GDM1 (cell line): ENCODE measurements at regions not wholly inside any gene's neighbourhood (a gene's known extent, or its start where the extent isn't known, plus 50 kb on each side); places are given as distances from the start of the nearest gene placed in this dataset.

Experiments used
- DNase-seq: peaks from one replicate; lab custom pipeline; 2025; lab: John Stamatoyannopoulos, UW

- DNase-seq, result no peak
Observed at GRCh38 chr13:84297251-84297650, 415.0 kb upstream of the SLITRK1 start.

DNA sequence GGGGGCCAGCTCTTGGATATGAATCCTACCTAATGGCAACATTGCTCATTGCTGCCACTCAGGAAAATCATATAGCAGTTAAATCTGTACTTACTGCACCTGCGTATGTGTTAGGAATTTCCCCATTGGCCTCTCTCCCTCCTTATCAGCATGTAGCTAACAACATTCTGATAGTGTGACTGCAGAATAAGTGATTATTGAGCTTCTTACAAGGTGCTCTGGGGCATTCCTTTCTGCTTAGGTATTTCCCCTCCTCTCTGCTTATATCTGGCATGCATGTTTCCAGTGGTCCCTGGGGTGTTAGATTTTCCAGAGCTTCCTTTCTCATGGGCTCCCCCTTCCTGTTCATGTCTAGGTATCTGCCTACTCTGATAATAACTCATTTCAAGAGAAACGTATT, 414.1 kb upstream of the SLITRK1 start:
- DNase-seq, result no peak

- no peak for DNase-seq
Observed at GRCh38 chr13:84294576-84294975, 412.3 kb upstream of the SLITRK1 start.

GRCh38 chr13:84290386-84290785, 408.1 kb upstream of the SLITRK1 start:
- no peak for DNase-seq

DNA sequence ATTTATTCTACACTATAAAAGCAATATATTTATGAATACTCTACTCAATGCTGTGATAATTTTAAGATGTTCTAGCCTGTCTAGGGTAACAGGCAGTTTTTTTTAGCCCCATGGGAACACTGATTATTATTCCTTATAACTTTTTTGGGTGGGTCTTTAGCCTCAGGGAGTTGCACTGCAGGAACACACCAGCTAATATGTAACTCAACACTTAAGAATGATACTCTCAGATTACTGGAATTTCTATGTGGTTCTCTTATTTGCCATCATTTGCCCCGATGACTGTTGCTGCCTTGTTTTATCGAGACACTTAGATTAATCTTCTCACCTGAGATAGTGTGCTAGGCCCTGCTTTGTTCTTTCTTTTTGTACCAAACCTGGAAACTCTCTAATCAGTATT, 396.9 kb upstream of the SLITRK1 start:
- DNase-seq, result no peak

GRCh38 chr13:84272877-84273562, 390.7 kb upstream of the SLITRK1 start:
- DNase-seq, result no peak

DNA sequence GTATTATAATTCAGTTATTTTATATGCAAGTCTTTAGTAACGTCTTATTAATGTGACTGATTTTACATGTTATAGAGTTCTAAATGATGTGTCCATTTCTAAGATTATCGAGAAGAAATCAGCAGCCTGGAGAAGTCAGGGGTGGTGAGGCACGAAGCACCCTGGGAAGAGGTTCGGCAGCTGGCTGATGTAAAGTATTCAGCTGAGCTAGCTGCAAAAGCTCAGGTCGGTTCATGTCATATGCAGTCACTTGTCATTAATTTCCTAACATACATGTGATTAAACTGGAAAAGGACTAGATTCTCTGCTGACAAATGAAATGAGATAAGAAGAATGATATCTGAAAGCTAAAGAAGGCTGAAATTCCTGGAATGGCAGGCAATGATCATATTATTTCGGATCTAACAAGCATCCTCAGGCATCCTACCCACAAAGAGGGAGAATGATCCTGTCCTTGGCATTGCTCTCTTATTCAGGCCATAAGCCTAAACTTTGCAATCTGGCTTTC, 383.0 kb upstream of the SLITRK1 start:
- DNase-seq, result no peak

- no peak for DNase-seq
Observed at GRCh38 chr13:84263354-84264069, 381.2 kb upstream of the SLITRK1 start.

GRCh38 chr13:84255226-84255797, 373.0 kb upstream of the SLITRK1 start:
- no peak for DNase-seq

DNA sequence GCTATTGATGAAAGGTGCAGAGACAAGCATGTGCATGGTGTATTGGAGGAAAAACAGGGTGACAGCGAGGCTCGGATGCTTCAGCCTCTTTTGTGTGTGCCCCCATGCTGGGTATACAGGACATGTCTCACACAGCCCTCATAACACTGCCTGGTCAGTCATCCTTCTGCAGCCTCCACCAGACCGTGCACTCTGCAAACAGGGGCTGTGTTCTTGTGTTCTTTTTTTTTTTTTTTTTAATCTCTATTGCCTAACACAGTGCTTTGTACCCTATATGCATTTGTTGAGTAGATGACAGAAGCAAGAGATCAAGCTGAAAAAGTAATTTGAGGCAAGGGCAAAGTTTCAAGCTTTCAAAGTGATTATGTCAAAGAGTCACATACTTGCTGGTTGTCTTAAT, 367.2 kb upstream of the SLITRK1 start:
- DNase-seq, result no peak

- no peak for DNase-seq
Observed at GRCh38 chr13:84243340-84243739, 361.1 kb upstream of the SLITRK1 start.

GRCh38 chr13:84239032-84239431, 356.8 kb upstream of the SLITRK1 start:
- DNase-seq, result no peak

DNA sequence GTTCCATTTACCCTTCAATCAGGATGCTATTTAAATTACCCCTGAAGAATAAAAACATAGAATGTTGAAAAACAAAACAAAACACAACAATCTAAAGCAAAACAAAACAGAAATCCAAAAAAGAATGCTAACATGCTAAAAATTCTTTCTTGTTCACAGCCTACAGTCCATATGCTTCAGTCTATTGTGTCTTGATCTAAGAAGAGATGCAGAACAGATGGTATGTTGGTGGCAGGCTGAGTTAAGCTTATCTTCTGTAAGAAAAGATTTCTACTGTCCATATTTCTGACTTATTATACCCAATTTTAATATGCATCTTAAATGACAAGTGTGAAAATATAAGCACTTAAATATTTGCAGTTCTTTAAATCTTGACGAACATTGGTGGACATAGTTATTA, 356.1 kb upstream of the SLITRK1 start:
- no peak for DNase-seq

GRCh38 chr13:84237143-84237542, 354.9 kb upstream of the SLITRK1 start:
- DNase-seq, result no peak

DNA sequence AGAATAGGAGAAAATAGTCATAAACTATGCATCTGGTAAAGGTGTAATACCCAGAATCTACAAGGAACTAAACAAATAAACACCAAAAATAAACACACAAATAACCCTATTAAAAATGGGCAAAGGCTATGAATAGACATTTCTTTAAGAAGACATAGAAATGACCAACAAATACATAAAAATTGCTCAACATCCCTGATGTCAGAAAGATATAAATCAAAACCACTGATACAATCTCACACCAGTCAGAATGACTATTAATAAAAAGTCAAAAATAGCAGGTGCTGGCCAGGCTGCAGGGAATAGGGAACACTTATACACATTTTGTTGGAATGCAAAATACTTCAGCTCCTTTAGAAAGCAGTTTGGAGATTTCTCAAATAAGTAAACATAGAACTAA, 352.1 kb upstream of the SLITRK1 start:
- DNase-seq, result no peak

GRCh38 chr13:84230568-84230967, 348.3 kb upstream of the SLITRK1 start:
- DNase-seq, result no peak

GRCh38 chr13:84211048-84211447, 328.8 kb upstream of the SLITRK1 start:
- DNase-seq, result no peak

DNA sequence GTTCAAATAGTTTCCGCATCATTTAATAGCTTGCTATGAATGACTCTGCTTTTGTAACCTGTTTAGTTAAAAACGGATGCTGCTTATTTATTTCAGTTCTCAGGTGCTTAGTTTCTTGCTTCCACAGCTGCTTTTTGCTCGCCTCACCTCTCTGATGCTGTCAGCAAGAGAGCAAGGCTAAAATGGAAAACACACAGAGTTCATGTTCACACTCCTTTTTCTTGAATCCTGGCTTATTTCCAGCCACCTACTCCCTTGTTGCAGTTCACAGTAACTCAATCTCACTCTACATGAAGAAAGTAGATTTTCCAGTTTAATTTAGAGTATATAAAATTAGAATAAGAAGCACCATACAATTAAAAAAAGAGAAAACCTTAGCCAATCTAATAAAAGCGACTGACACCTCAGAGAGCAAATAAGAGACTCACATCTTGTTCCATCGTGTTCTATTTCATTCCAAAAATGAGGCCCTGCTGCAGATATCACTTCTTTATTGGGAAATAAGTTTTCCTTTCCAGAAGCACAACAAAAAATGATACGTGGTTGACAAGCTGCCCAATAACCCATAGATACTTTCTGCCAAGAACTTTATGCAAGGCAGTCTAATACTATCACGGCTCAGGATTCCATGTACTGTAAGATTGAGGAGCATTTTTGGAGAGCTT, 326.1 kb upstream of the SLITRK1 start:
- no peak for DNase-seq

DNA sequence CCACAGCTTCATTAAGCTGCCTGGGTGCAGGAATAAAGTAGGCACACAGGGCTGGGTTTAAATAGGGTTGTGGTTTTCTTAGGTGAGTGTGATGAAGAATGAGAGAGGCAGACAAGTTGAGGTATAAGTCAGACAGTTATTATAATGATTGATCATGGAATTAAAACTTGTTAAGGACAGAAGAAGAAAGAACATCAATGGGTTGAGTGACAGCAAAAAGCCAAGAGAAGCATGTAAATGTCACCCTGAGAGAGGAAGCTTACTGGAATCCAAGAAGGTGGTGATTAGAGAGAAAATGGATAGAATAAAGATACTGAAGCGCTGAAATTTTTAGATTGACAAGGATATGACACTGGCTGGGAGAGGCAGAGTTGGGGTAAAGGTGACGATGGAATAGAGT, 325.2 kb upstream of the SLITRK1 start:
- DNase-seq, result no peak

GRCh38 chr13:84200971-84201370, 318.7 kb upstream of the SLITRK1 start:
- DNase-seq, result no peak

DNA sequence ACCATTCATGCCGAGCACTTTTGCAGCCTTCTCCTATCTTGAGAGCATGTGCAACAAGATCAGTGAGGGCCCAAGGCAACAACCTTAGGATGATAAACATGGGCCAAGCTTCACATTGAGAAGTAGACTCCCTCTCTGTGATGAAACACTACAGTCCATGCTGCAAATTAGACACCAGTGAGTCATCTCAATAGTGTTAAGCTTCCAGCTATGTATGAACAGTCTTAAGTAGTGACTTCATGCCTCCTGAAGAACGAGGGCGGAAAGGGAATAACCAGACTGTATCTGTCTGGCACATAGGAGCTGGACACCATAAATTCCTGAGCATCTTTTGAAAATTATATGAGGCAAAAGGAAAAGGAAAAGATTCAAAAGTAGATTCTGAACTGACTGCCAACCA, 309.9 kb upstream of the SLITRK1 start:
- no peak for DNase-seq

- no peak for DNase-seq
Observed at GRCh38 chr13:84191139-84191538, 308.9 kb upstream of the SLITRK1 start.

- DNase-seq, result no peak
Observed at GRCh38 chr13:84187626-84188025, 305.4 kb upstream of the SLITRK1 start.
